ENCODE measurements at regions not wholly inside any gene's neighbourhood (a gene's known extent, or its start where the extent isn't known, plus 50 kb on each side); places are given as distances from the start of the nearest gene placed in this dataset.
"Not testable (repeated sequence)": the region's sequence is repeated elsewhere in the genome, so short reads cannot be mapped to it uniquely, and the experiment has no call there.

DNA sequence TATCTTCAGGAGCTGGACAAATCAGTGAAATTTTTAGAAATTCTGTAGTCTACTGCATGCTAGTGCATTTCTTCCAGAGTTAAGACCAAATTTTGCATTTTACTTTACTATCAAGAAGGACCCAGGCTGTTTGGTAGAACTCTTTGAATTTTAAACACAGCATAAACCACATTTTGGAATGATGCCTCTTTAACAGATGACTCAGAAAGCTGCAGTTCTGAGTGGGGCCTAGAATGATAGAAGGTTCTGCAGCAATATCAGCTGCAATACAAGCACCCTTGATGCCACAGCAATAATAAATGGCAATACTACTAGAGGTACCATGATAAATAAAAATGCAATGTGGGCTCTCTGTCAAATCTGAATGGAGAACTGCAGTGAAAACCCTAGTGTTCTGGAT is 198.7 kb downstream of the TMA16 start:
- H3K27ac ChIP-seq (ENCODE audit: low read depth, low read length, severe bottlenecking), result no peak overlapping the region
- no peak overlapping the region for H3K4me3 ChIP-seq (ENCODE audit: extremely low read depth, insufficient read depth, low read length, poor library complexity, severe bottlenecking)
- H3K9me3 ChIP-seq (ENCODE audit: control insufficient read depth, low read length), result no peaks in the 10 kb centered on the region
- no peaks in the 10 kb centered on the region for H3K36me3 ChIP-seq (ENCODE audit: control insufficient read depth, insufficient read depth, low read length)
- no peaks in the 10 kb centered on the region for H3K4me1 ChIP-seq (ENCODE audit: control insufficient read depth, insufficient read depth, low read length, poor library complexity, severe bottlenecking)

DNA sequence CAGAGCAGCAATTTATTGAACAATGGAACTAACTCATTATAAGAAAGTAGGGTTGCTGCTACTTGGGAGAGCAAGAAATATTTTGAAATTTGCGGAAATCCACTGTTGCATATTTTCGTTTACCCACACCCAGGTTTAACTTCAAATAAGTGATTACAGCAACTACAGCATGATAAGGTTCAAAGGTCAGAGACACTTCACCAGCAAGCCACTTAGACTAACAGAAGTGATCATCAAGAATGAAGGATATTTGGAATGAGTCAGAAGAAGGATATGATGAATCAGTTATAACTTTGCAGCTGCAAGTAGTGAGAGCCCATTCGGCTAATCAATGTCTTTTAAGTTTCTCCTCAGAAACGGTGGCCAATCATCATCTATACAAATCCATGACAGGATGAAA is 199.3 kb downstream of the TMA16 start:
- no peak overlapping the region for H3K27ac ChIP-seq (ENCODE audit: low read depth, low read length, severe bottlenecking)
- H3K4me1 ChIP-seq (ENCODE audit: control insufficient read depth, insufficient read depth, low read length, poor library complexity, severe bottlenecking), result no peaks in the 10 kb centered on the region
- WGBS, 2 experiments (ENCODE audit: insufficient coverage in 2 of 2), result 90 to 92% methylated on average over 2 of the region's 4 CpGs
- H3K4me3 ChIP-seq (ENCODE audit: extremely low read depth, insufficient read depth, low read length, poor library complexity, severe bottlenecking), result no peak overlapping the region
- H3K9me3 ChIP-seq (ENCODE audit: control insufficient read depth, low read length), result no peaks in the 10 kb centered on the region
- no peaks in the 10 kb centered on the region for H3K36me3 ChIP-seq (ENCODE audit: control insufficient read depth, insufficient read depth, low read length)

GRCh38 chr4:163694385-163694784 is 199.9 kb downstream of the TMA16 start:
- Histone ChIP-seq H3K4me3 (ENCODE audit: extremely low read depth, insufficient read depth, low read length, poor library complexity, severe bottlenecking) (no peak overlapping the region), H3K27ac (ENCODE audit: low read depth, low read length, severe bottlenecking) (no peak overlapping the region), H3K36me3 (ENCODE audit: control insufficient read depth, insufficient read depth, low read length) (no peaks in the 10 kb centered on the region), H3K9me3 (ENCODE audit: control insufficient read depth, low read length) (no peaks in the 10 kb centered on the region), H3K4me1 (ENCODE audit: control insufficient read depth, insufficient read depth, low read length, poor library complexity, severe bottlenecking) (no peaks in the 10 kb centered on the region)

- H3K36me3 ChIP-seq (ENCODE audit: control insufficient read depth, insufficient read depth, low read length), result no peaks in the 10 kb centered on the region
- H3K4me3 ChIP-seq (ENCODE audit: extremely low read depth, insufficient read depth, low read length, poor library complexity, severe bottlenecking), result no peak overlapping the region
- 83 to 100% methylated on average over 1 of the region's 3 CpGs for WGBS, 2 experiments (ENCODE audit: insufficient coverage in 2 of 2)
- no peaks in the 10 kb centered on the region for H3K9me3 ChIP-seq (ENCODE audit: control insufficient read depth, low read length)
- no peaks in the 10 kb centered on the region for H3K4me1 ChIP-seq (ENCODE audit: control insufficient read depth, insufficient read depth, low read length, poor library complexity, severe bottlenecking)
- H3K27ac ChIP-seq (ENCODE audit: low read depth, low read length, severe bottlenecking), result no peak overlapping the region
Measured at GRCh38 chr4:163697121-163697520, 202.6 kb downstream of the TMA16 start.

GRCh38 chr4:163700383-163700782 is 205.9 kb downstream of the TMA16 start:
- H3K27ac ChIP-seq (ENCODE audit: low read depth, low read length, severe bottlenecking); H3K4me1 ChIP-seq (ENCODE audit: control insufficient read depth, insufficient read depth, low read length, poor library complexity, severe bottlenecking); H3K36me3 ChIP-seq (ENCODE audit: control insufficient read depth, insufficient read depth, low read length); H3K9me3 ChIP-seq (ENCODE audit: control insufficient read depth, low read length); H3K4me3 ChIP-seq (ENCODE audit: extremely low read depth, insufficient read depth, low read length, poor library complexity, severe bottlenecking): not testable (repeated sequence)
- WGBS, 2 experiments (ENCODE audit: insufficient coverage in 2 of 2), result 95% methylated on average over 2 of the region's 4 CpGs; no CpG with 5 or more reads in 1 of the 2 experiments

- 90 to 100% methylated on average over 2 to 4 of the region's 5 CpGs for WGBS, 2 experiments (ENCODE audit: insufficient coverage in 2 of 2)
- no peak overlapping the region for H3K4me3 ChIP-seq (ENCODE audit: extremely low read depth, insufficient read depth, low read length, poor library complexity, severe bottlenecking)
- no peaks in the 10 kb centered on the region for H3K9me3 ChIP-seq (ENCODE audit: control insufficient read depth, low read length)
Measured at GRCh38 chr4:163701916-163702315, 207.4 kb downstream of the TMA16 start.

DNA sequence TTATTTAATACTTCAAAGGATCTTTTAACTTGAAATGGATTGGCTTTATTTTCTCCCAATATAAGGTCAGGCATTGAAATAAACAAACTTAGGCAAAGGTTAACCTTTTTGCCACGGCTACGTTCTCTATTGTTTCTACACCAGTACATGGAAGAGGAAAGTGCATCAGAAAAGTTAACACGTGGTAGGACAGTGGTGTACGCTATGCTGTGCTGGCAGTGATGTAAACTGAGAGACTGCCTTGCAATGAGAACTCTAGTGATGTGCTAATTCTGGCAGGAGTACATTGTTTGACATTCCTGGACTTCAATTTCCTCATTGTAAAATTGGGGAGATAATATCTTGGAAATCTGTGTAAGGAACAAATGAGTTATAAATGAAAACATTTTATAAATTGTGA is 208.2 kb downstream of the TMA16 start:
- H3K27ac ChIP-seq (ENCODE audit: low read depth, low read length, severe bottlenecking), result no peak overlapping the region
- 84 to 95% methylated on average over 4 of the region's 4 CpGs for WGBS, 2 experiments (ENCODE audit: insufficient coverage in 2 of 2)
- H3K9me3 ChIP-seq (ENCODE audit: control insufficient read depth, low read length), result no peaks in the 10 kb centered on the region
- H3K36me3 ChIP-seq (ENCODE audit: control insufficient read depth, insufficient read depth, low read length), result no peaks in the 10 kb centered on the region
- no peak overlapping the region for H3K4me3 ChIP-seq (ENCODE audit: extremely low read depth, insufficient read depth, low read length, poor library complexity, severe bottlenecking)
- H3K4me1 ChIP-seq (ENCODE audit: control insufficient read depth, insufficient read depth, low read length, poor library complexity, severe bottlenecking), result no peaks in the 10 kb centered on the region

More at GRCh38 chr4:163701916-163702315, 207.4 kb downstream of the TMA16 start:
- Histone ChIP-seq H3K27ac (ENCODE audit: low read depth, low read length, severe bottlenecking) (no peak overlapping the region), H3K36me3 (ENCODE audit: control insufficient read depth, insufficient read depth, low read length) (no peaks in the 10 kb centered on the region), H3K4me1 (ENCODE audit: control insufficient read depth, insufficient read depth, low read length, poor library complexity, severe bottlenecking) (no peaks in the 10 kb centered on the region)

GRCh38 chr4:163703251-163703650 is 208.8 kb downstream of the TMA16 start:
- H3K4me3 ChIP-seq (ENCODE audit: extremely low read depth, insufficient read depth, low read length, poor library complexity, severe bottlenecking), result no peak overlapping the region
- no CpG with 5 or more reads among the region's 1 CpG for WGBS, 2 experiments (ENCODE audit: insufficient coverage in 2 of 2)

GRCh38 chr4:163707873-163708272 is 213.4 kb downstream of the TMA16 start:
- Histone ChIP-seq H3K9me3 (ENCODE audit: control insufficient read depth, low read length) (no peaks in the 10 kb centered on the region), H3K4me3 (ENCODE audit: extremely low read depth, insufficient read depth, low read length, poor library complexity, severe bottlenecking) (no peak overlapping the region), H3K27ac (ENCODE audit: low read depth, low read length, severe bottlenecking) (no peak overlapping the region), H3K36me3 (ENCODE audit: control insufficient read depth, insufficient read depth, low read length) (no peaks in the 10 kb centered on the region), H3K4me1 (ENCODE audit: control insufficient read depth, insufficient read depth, low read length, poor library complexity, severe bottlenecking) (no peaks in the 10 kb centered on the region)

More at GRCh38 chr4:163703251-163703650, 208.8 kb downstream of the TMA16 start:
- H3K4me1 ChIP-seq (ENCODE audit: control insufficient read depth, insufficient read depth, low read length, poor library complexity, severe bottlenecking), result no peaks in the 10 kb centered on the region
- no peaks in the 10 kb centered on the region for H3K36me3 ChIP-seq (ENCODE audit: control insufficient read depth, insufficient read depth, low read length)
- no peaks in the 10 kb centered on the region for H3K9me3 ChIP-seq (ENCODE audit: control insufficient read depth, low read length)
- H3K27ac ChIP-seq (ENCODE audit: low read depth, low read length, severe bottlenecking), result no peak overlapping the region

- no peaks in the 10 kb centered on the region for H3K9me3 ChIP-seq (ENCODE audit: control insufficient read depth, low read length)
- no CpG with 5 or more reads among the region's 1 CpG for WGBS, 2 experiments (ENCODE audit: insufficient coverage in 2 of 2)
Measured at GRCh38 chr4:163709601-163710000, 215.1 kb downstream of the TMA16 start.

GRCh38 chr4:163710158-163710557 is 215.7 kb downstream of the TMA16 start:
- WGBS, 2 experiments (ENCODE audit: insufficient coverage in 2 of 2), result no CpG with 5 or more reads among the region's 2 CpGs
- H3K4me1 ChIP-seq (ENCODE audit: control insufficient read depth, insufficient read depth, low read length, poor library complexity, severe bottlenecking), result no peaks in the 10 kb centered on the region
- H3K9me3 ChIP-seq (ENCODE audit: control insufficient read depth, low read length), result no peaks in the 10 kb centered on the region
- no peak overlapping the region for H3K27ac ChIP-seq (ENCODE audit: low read depth, low read length, severe bottlenecking)
- H3K36me3 ChIP-seq (ENCODE audit: control insufficient read depth, insufficient read depth, low read length), result no peaks in the 10 kb centered on the region
- no peak overlapping the region for H3K4me3 ChIP-seq (ENCODE audit: extremely low read depth, insufficient read depth, low read length, poor library complexity, severe bottlenecking)

More at GRCh38 chr4:163709601-163710000, 215.1 kb downstream of the TMA16 start:
- no peaks in the 10 kb centered on the region for H3K36me3 ChIP-seq (ENCODE audit: control insufficient read depth, insufficient read depth, low read length)
- H3K27ac ChIP-seq (ENCODE audit: low read depth, low read length, severe bottlenecking), result no peak overlapping the region
- no peaks in the 10 kb centered on the region for H3K4me1 ChIP-seq (ENCODE audit: control insufficient read depth, insufficient read depth, low read length, poor library complexity, severe bottlenecking)
- H3K4me3 ChIP-seq (ENCODE audit: extremely low read depth, insufficient read depth, low read length, poor library complexity, severe bottlenecking), result no peak overlapping the region

DNA sequence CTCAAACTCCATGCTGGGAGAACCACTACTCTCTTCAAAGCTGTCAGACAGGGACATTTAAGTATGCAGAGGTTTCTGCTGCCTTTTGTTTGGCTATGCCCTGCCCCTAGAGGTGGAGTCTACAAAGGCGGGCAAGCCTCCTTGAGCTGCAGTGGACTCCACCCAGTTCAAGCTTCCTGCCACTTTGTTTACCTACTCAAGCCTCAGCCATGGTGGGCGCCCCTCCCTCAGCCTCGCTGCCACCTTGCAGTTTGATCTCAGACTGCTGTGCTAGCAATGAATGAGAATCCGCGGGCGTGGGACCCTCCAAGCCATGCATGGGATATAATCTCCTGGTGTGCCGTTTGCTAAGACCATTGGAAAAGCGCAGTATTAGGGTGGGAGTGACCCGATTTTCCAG is 230.0 kb downstream of the TMA16 start:
- not testable (repeated sequence) for H3K9me3 ChIP-seq (ENCODE audit: control insufficient read depth, low read length)
- 80 to 100% methylated on average over 1 to 3 of the region's 9 CpGs for WGBS, 2 experiments (ENCODE audit: insufficient coverage in 2 of 2)

More for the DNA sequence above, 230.0 kb downstream of the TMA16 start:
- not testable (repeated sequence) for H3K4me3 ChIP-seq (ENCODE audit: extremely low read depth, insufficient read depth, low read length, poor library complexity, severe bottlenecking); H3K36me3 ChIP-seq (ENCODE audit: control insufficient read depth, insufficient read depth, low read length); H3K4me1 ChIP-seq (ENCODE audit: control insufficient read depth, insufficient read depth, low read length, poor library complexity, severe bottlenecking); H3K27ac ChIP-seq (ENCODE audit: low read depth, low read length, severe bottlenecking)
